Stimulated activated CD4-positive, alpha-beta T cell treated with anti-CD3 and anti-CD28 coated beads, Interleukin-12 subunit alpha, Interleukin-12 subunit beta, amount 100 ng/mL, for 48 hours (primary cell): ENCODE measurements at regions not wholly inside any gene's neighbourhood (a gene's known extent, or its start where the extent isn't known, plus 50 kb on each side); places are given as distances from the start of the nearest gene placed in this dataset.
"Not testable (repeated sequence)": the region's sequence is repeated elsewhere in the genome, so short reads cannot be mapped to it uniquely, and the experiment has no call there.

Experiments used
- DNase-seq, 3 donors: peaks; one replicate each; pipeline ENCODE4 v3.0.0-alpha.2; 2020; ENCODE audit warnings: low read depth in 2 of 3, low spot score in 1 of 3

- no peak for DNase-seq
Measured at GRCh38 chr3:81995329-81995728, 233.9 kb upstream of the GBE1 start.

GRCh38 chr3:81989758-81990157, 228.3 kb upstream of the GBE1 start:
- no peak for DNase-seq

GRCh38 chr3:81989274-81989673, 227.8 kb upstream of the GBE1 start:
- DNase-seq = no peak

- DNase-seq = not testable (repeated sequence)
Measured at GRCh38 chr3:81987412-81987811, 226.0 kb upstream of the GBE1 start.

GRCh38 chr3:81985996-81986723, 224.7 kb upstream of the GBE1 start:
- no peak for DNase-seq

- no peak for DNase-seq
Measured at GRCh38 chr3:81983382-81983781, 221.9 kb upstream of the GBE1 start.

GRCh38 chr3:81980596-81981494, 219.4 kb upstream of the GBE1 start:
- DNase-seq = no peak

GRCh38 chr3:81974751-81975150, 213.3 kb upstream of the GBE1 start:
- DNase-seq = no peak

- no peak for DNase-seq
Measured at GRCh38 chr3:81968658-81969057, 207.2 kb upstream of the GBE1 start.

- DNase-seq = no peak
Measured at GRCh38 chr3:81967393-81967792, 205.9 kb upstream of the GBE1 start.

GRCh38 chr3:81965696-81966095, 204.3 kb upstream of the GBE1 start:
- no peak for DNase-seq

GRCh38 chr3:81962396-81962795, 201.0 kb upstream of the GBE1 start:
- DNase-seq = no peak

- DNase-seq = no peak
Measured at GRCh38 chr3:81958972-81959640, 197.7 kb upstream of the GBE1 start.

- no peak for DNase-seq
Measured at GRCh38 chr3:81955878-81956277, 194.4 kb upstream of the GBE1 start.

GRCh38 chr3:81953111-81953510, 191.7 kb upstream of the GBE1 start:
- DNase-seq = no peak

GRCh38 chr3:81952141-81952540, 190.7 kb upstream of the GBE1 start:
- DNase-seq = no peak

- DNase-seq = no peak
Measured at GRCh38 chr3:81951636-81952035, 190.2 kb upstream of the GBE1 start.

- DNase-seq = no peak
Measured at GRCh38 chr3:81951106-81951505, 189.7 kb upstream of the GBE1 start.

- DNase-seq = no peak
Measured at GRCh38 chr3:81947359-81947758, 185.9 kb upstream of the GBE1 start.

- DNase-seq = no peak
Measured at GRCh38 chr3:81938681-81939080, 177.2 kb upstream of the GBE1 start.

- no peak for DNase-seq
Measured at GRCh38 chr3:81936817-81937216, 175.4 kb upstream of the GBE1 start.

GRCh38 chr3:81932681-81933080, 171.2 kb upstream of the GBE1 start:
- DNase-seq = no peak
